MCF 10A (cell line): ENCODE measurements at regions not wholly inside any gene's neighbourhood (a gene's known extent, or its start where the extent isn't known, plus 50 kb on each side); places are given as distances from the start of the nearest gene placed in this dataset.
A peak's percentile ranks its signal among the peaks of the same experiment; 100 is the strongest.

Source experiments
- BruUV-seq: library from RNA; stranded (reverse); fragments of 400-500 nt; replicated peaks from 2 replicates; lab custom pipeline; 2021; lab: Mats Ljungman, UMichigan
- CTCF ChIA-PET: fragments of 300-600 bp; sonication (Branson Sonifier 250); formaldehyde crosslinking; extraction: SDS; loops from one replicate; lab custom pipeline; 2021; ENCODE audit warnings: antibody characterized with exemption, inconsistent platforms; lab: Yijun Ruan, JAX
- POLR2A ChIA-PET: fragments of 300-600, 350-650 bp; sonication (Branson Sonifier 250); formaldehyde crosslinking; extraction: SDS; loops from one replicate; lab custom pipeline; 2020; ENCODE audit warnings: antibody characterized with exemption, inconsistent platforms; lab: Yijun Ruan, JAX
- DNase-seq: peaks from one replicate; pipeline ENCODE4 v3.0.0-alpha.2; 2018; ENCODE audit not compliant: unreplicated experiment
- H3K27ac Mint-ChIP-seq: one replicate; pipeline ENCODE4 v1.8.0; 2022; ENCODE audit warnings: mild to moderate bottlenecking, low read depth, mixed read lengths; ENCODE audit not compliant: unreplicated experiment
- H3K27me3 Mint-ChIP-seq: one replicate; pipeline ENCODE4 v1.8.0; 2022; ENCODE audit warnings: mixed read lengths; ENCODE audit not compliant: insufficient read depth, unreplicated experiment
- H3K36me3 Mint-ChIP-seq: one replicate; pipeline ENCODE4 v1.8.0; 2022; ENCODE audit warnings: mild to moderate bottlenecking, moderate library complexity, mixed read lengths; ENCODE audit not compliant: insufficient read depth, unreplicated experiment
- H3K4me1 Mint-ChIP-seq: one replicate; pipeline ENCODE4 v1.8.0; 2022; ENCODE audit warnings: mixed read lengths; ENCODE audit not compliant: insufficient read depth, unreplicated experiment
- H3K4me3 Mint-ChIP-seq: one replicate; pipeline ENCODE4 v1.8.0; 2022; ENCODE audit warnings: mild to moderate bottlenecking, moderate library complexity, mixed read lengths; ENCODE audit not compliant: unreplicated experiment
- H3K9me3 Mint-ChIP-seq: one replicate; pipeline ENCODE4 v1.8.0; 2022; ENCODE audit warnings: mixed read lengths; ENCODE audit not compliant: unreplicated experiment
- intact Hi-C: fragments of 100-400 bp; cut with micrococcal nuclease; formaldehyde crosslinking; loops from 2 replicates; pipeline ENCODE4 v1.14.1; 2022
- TF ChIP-seq, protein P1 (sequence below): fragments of 200-600 bp; IDR thresholded peaks from one replicate; pipeline ENCODE4 v1.8.0; 2022; ENCODE audit warnings: antibody characterized with exemption, mild to moderate bottlenecking; ENCODE audit not compliant: unreplicated experiment

DNA sequence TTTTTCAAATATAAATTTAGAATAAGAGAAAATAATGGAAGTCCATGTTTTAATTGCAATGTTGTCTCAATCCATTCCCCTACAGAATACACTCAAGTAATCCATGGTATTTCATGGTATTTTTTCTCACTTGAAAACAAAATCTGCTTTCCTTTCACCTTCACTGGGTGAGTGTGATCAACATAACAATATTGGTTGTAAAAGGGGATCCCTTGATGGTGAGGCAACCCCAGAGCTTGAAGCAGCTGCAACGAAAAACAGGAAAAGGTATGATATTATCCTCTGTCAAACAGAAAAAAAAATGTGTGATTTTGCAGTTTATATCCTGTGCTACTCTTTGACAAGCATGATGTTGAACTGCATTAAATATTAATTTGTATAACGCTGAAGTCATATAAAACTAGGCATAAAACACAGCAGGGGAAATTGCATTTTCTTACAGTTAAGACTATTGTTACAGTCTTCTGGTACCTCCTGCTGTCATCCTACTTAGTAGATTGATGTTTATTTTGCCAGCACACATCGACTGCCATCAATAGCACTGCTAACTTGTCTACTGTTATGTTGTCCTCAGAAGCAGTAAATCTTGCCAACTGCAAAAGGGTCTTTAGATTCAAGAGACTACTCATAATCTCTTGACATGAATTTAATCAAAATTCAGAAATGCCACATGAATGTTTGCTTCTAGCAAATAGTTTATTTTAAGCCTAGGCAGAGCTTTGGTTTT lies 373.1 kb upstream of the MIR17HG start:
- no peaks in the 10 kb centered on the region for H3K27me3 Mint-ChIP-seq
- POLR2A ChIA-PET: interaction anchor here (0.7 kb wide), 1 partner anchor 53 kb away, joined by 3 read pairs; no protein-coding TSS in a partner anchor
- H3K27ac Mint-ChIP-seq: no peak overlapping the region
- H3K36me3 Mint-ChIP-seq: no peaks in the 10 kb centered on the region
- H3K9me3 Mint-ChIP-seq: no peaks in the 10 kb centered on the region
- no TSS peak for BruUV-seq
- no peak for DNase-seq
- TF ChIP-seq, protein P1, sequence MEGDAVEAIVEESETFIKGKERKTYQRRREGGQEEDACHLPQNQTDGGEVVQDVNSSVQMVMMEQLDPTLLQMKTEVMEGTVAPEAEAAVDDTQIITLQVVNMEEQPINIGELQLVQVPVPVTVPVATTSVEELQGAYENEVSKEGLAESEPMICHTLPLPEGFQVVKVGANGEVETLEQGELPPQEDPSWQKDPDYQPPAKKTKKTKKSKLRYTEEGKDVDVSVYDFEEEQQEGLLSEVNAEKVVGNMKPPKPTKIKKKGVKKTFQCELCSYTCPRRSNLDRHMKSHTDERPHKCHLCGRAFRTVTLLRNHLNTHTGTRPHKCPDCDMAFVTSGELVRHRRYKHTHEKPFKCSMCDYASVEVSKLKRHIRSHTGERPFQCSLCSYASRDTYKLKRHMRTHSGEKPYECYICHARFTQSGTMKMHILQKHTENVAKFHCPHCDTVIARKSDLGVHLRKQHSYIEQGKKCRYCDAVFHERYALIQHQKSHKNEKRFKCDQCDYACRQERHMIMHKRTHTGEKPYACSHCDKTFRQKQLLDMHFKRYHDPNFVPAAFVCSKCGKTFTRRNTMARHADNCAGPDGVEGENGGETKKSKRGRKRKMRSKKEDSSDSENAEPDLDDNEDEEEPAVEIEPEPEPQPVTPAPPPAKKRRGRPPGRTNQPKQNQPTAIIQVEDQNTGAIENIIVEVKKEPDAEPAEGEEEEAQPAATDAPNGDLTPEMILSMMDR: no peak
- CTCF ChIA-PET: interaction anchor here (0.7 kb wide), 1 partner anchor 43 kb away, joined by 3 read pairs; no protein-coding TSS in a partner anchor
- intact Hi-C loops: no loop called here
- no peaks in the 10 kb centered on the region for H3K4me1 Mint-ChIP-seq
- no peak overlapping the region for H3K4me3 Mint-ChIP-seq

DNA sequence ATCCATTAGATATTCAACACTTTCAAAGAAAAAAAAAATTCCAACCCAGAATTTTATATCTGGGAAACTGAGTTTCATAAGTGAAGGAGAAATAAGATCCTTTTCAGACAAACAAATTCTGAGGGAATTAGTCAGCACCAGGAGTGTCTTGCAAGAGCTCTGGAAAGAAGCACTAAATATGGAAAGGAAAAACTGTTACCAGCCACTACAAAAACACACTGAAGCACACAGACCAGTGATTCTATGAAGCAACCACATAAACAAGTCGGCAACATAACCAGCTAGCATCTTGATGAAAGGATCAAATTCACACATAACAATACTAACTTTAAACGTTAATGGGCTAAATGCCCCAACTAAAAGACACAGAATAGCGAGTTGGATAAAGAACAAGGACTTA lies 368.4 kb upstream of the MIR17HG start:
- Mint-ChIP-seq H3K4me3 (no peak overlapping the region), H3K4me1 (no peaks in the 10 kb centered on the region), H3K27me3 (no peaks in the 10 kb centered on the region), H3K36me3 (no peaks in the 10 kb centered on the region), H3K27ac (peak overlapping the region; percentile 5), H3K9me3 (no peaks in the 10 kb centered on the region)
- CTCF ChIA-PET: interaction anchor here (0.7 kb wide), 3 partner anchors 9 to 729 kb away, joined by 3 to 4 read pairs (median 3); no protein-coding TSS in a partner anchor
- TF ChIP-seq, protein P1: no peak
- BruUV-seq: no TSS peak
- POLR2A ChIA-PET: no interaction called here
- DNase-seq: peak; percentile 26
- intact Hi-C loops: no loop called here

GRCh38 chr13:90984756-90985155 lies 362.7 kb upstream of the MIR17HG start:
- Mint-ChIP-seq H3K27ac (no peak overlapping the region), H3K9me3 (no peaks in the 10 kb centered on the region), H3K36me3 (no peaks in the 10 kb centered on the region), H3K4me3 (no peak overlapping the region), H3K27me3 (no peaks in the 10 kb centered on the region), H3K4me1 (no peaks in the 10 kb centered on the region)
- intact Hi-C loops: no loop called here
- TF ChIP-seq, protein P1: no peak
- DNase-seq: no peak
- POLR2A ChIA-PET: no interaction called here
- BruUV-seq: no TSS peak
- CTCF ChIA-PET: no interaction called here

- Mint-ChIP-seq H3K4me3 (no peak overlapping the region), H3K36me3 (no peaks in the 10 kb centered on the region), H3K4me1 (peaks cover 14% of the 10 kb centered on the region), H3K9me3 (no peaks in the 10 kb centered on the region), H3K27ac (no peak overlapping the region), H3K27me3 (no peaks in the 10 kb centered on the region)
- no TSS peak for BruUV-seq
- TF ChIP-seq, protein P1: no peak
- no peak for DNase-seq
- POLR2A ChIA-PET: no interaction called here
- CTCF ChIA-PET: interaction anchor here (1.1 kb wide), 1 partner anchor 27 kb away, joined by 3 read pairs; no protein-coding TSS in a partner anchor
- intact Hi-C loops: no loop called here
Measured at GRCh38 chr13:90995001-90995400, 352.5 kb upstream of the MIR17HG start.
